ENCODE measurements at regions not wholly inside any gene's neighbourhood (a gene's known extent, or its start where the extent isn't known, plus 50 kb on each side); places are given as distances from the start of the nearest gene placed in this dataset.

DNA sequence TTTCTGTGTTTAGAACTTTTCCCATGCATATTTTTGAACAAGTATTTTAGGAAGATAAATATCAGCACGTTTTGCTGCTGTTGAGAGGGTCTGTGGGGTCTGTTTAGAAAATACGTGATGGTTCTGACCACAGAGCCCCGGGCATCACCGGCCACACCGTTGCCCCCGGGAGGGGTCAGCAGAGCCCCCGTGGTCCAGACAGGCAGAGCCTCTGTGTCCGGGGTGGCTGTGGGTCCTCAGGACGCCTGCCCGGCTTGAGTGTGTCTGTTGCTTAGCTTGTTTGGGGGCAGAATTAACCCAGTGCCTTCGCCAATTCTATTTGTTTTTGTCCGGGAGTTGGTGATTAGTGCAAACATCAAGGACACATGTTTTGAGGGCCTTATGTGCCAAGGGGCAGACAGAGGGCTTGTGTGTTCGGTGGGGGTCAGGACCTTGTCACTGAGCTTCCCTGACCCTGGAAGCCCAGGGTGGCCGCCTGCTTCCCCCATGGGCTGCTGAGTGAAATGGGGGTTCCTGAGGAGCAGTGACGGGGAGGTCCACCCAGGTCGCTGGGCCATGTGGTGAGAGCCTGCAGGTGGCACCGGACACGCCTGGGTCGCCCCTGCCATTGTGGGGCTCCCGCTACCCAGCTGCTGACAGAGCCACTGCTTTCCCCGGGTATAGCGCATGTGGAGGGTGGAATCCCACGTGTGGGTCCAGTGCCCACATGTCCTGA lies 122.2 kb downstream of the SIK1 start:
- H3K4me1 Mint-ChIP-seq (ENCODE audit: low read depth) = peaks cover 8% of the 10 kb centered on the region
- H3K27ac Mint-ChIP-seq = no peak overlapping the region
- no peaks in the 10 kb centered on the region for H3K36me3 Mint-ChIP-seq (ENCODE audit: insufficient read depth in 2 of 2)
- H3K9me3 Mint-ChIP-seq = no peaks in the 10 kb centered on the region
- H3K4me3 Mint-ChIP-seq = no peak overlapping the region
- no peak for DNase-seq
- H3K27me3 Mint-ChIP-seq (ENCODE audit: low read depth) = peaks cover 10% of the 10 kb centered on the region
- ATAC-seq (replicated peaks in 1 of 2) = no peak

GRCh38 chr21:43304206-43304605 lies 122.7 kb downstream of the SIK1 start:
- Mint-ChIP-seq H3K27me3 (ENCODE audit: low read depth) (peaks cover 10% of the 10 kb centered on the region), H3K9me3 (no peaks in the 10 kb centered on the region), H3K4me3 (no peak overlapping the region), H3K27ac (no peak overlapping the region), H3K4me1 (ENCODE audit: low read depth) (peaks cover 8% of the 10 kb centered on the region), H3K36me3 (ENCODE audit: insufficient read depth in 2 of 2) (no peaks in the 10 kb centered on the region)
- DNase-seq (no peak), ATAC-seq (replicated peaks in 1 of 2) (no peak)

GRCh38 chr21:43303275-43304178 lies 123.4 kb downstream of the SIK1 start:
- DNase-seq (no peak), ATAC-seq (replicated peaks in 1 of 2) (no peak)
- Mint-ChIP-seq H3K27me3 (ENCODE audit: low read depth) (peaks cover 10% of the 10 kb centered on the region), H3K36me3 (ENCODE audit: insufficient read depth in 2 of 2) (no peaks in the 10 kb centered on the region), H3K4me1 (ENCODE audit: low read depth) (peaks cover 8% of the 10 kb centered on the region), H3K9me3 (no peaks in the 10 kb centered on the region), H3K27ac (no peak overlapping the region), H3K4me3 (no peak overlapping the region)

GRCh38 chr21:43302769-43303168 lies 124.2 kb downstream of the SIK1 start:
- H3K4me3 Mint-ChIP-seq = no peak overlapping the region
- H3K9me3 Mint-ChIP-seq = no peaks in the 10 kb centered on the region
- peaks cover 10% of the 10 kb centered on the region for H3K27me3 Mint-ChIP-seq (ENCODE audit: low read depth)
- ATAC-seq (replicated peaks in 1 of 2) = no peak
- no peak overlapping the region for H3K27ac Mint-ChIP-seq
- H3K4me1 Mint-ChIP-seq (ENCODE audit: low read depth) = peaks cover 8% of the 10 kb centered on the region
- no peaks in the 10 kb centered on the region for H3K36me3 Mint-ChIP-seq (ENCODE audit: insufficient read depth in 2 of 2)
- no peak for DNase-seq

- peaks cover 5% of the 10 kb centered on the region for H3K4me1 Mint-ChIP-seq (ENCODE audit: low read depth)
- H3K27me3 Mint-ChIP-seq (ENCODE audit: low read depth) = peaks cover 10% of the 10 kb centered on the region
- H3K27ac Mint-ChIP-seq = no peak overlapping the region
- DNase-seq (no peak), ATAC-seq (replicated peaks in 1 of 2) (no peak)
- no peaks in the 10 kb centered on the region for H3K36me3 Mint-ChIP-seq (ENCODE audit: insufficient read depth in 2 of 2)
- no peaks in the 10 kb centered on the region for H3K9me3 Mint-ChIP-seq
- H3K4me3 Mint-ChIP-seq = no peak overlapping the region
These were observed 124.8 kb downstream of the SIK1 start for GRCh38 chr21:43302062-43302700.

- no peaks in the 10 kb centered on the region for H3K36me3 Mint-ChIP-seq (ENCODE audit: insufficient read depth in 2 of 2)
- no peaks in the 10 kb centered on the region for H3K9me3 Mint-ChIP-seq
- H3K27me3 Mint-ChIP-seq (ENCODE audit: low read depth) = peaks cover 10% of the 10 kb centered on the region
- no peaks in the 10 kb centered on the region for H3K4me1 Mint-ChIP-seq (ENCODE audit: low read depth)
- no peak for ATAC-seq (replicated peaks in 1 of 2)
- no peak overlapping the region for H3K27ac Mint-ChIP-seq
- DNase-seq = no peak
- H3K4me3 Mint-ChIP-seq = no peak overlapping the region
These were observed 125.4 kb downstream of the SIK1 start for GRCh38 chr21:43301409-43302061.

DNA sequence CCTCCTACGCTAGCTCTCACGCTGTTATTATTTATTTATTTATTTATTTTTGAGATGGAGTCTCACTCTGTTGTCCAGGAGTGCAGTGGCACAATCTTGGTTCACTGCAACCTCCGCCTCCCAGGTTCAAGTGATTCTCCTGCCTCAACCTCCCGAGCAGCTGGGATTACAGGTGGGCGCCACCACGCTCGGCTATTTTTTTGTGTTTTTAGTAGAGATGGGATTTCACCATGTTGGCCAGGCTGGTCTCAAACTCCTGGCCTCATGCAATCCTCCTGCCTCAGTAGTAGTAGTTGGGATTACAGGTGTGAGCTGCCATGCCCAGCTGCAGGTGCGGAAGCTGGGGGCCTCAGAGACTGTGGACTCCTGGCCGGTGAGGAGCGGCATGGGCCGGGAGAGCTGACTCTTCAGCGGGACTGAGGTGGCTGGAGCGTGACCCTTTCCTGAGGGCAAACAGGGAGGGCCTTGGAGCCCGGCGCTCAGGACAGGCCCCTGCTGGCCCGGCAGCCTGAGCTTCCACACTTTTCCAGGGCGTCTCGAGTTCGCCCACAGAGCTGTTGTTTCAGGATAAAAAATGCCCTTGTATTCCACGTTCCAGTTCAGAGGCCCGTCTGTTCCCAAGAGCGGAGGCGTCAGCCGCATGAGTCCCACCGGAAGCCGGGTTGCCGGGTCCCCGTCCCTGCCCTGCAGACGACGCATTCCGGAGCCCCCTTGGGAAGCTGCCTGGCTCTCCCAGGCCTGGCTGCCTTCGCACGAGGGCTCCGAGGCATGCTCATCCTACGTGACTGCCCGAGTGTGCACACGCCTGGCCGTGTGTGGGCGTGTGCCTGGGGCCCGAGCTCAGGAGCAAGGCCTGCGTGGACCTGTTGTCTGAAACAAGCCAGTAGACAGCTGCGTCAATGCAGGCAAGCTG lies 126.2 kb downstream of the SIK1 start:
- Mint-ChIP-seq H3K9me3 (no peaks in the 10 kb centered on the region), H3K4me1 (ENCODE audit: low read depth) (no peaks in the 10 kb centered on the region), H3K4me3 (no peak overlapping the region), H3K36me3 (ENCODE audit: insufficient read depth in 2 of 2) (no peaks in the 10 kb centered on the region), H3K27ac (no peak overlapping the region), H3K27me3 (ENCODE audit: low read depth) (peaks cover 10% of the 10 kb centered on the region)
- no peak for ATAC-seq (replicated peaks in 1 of 2)
- DNase-seq = no peak

DNA sequence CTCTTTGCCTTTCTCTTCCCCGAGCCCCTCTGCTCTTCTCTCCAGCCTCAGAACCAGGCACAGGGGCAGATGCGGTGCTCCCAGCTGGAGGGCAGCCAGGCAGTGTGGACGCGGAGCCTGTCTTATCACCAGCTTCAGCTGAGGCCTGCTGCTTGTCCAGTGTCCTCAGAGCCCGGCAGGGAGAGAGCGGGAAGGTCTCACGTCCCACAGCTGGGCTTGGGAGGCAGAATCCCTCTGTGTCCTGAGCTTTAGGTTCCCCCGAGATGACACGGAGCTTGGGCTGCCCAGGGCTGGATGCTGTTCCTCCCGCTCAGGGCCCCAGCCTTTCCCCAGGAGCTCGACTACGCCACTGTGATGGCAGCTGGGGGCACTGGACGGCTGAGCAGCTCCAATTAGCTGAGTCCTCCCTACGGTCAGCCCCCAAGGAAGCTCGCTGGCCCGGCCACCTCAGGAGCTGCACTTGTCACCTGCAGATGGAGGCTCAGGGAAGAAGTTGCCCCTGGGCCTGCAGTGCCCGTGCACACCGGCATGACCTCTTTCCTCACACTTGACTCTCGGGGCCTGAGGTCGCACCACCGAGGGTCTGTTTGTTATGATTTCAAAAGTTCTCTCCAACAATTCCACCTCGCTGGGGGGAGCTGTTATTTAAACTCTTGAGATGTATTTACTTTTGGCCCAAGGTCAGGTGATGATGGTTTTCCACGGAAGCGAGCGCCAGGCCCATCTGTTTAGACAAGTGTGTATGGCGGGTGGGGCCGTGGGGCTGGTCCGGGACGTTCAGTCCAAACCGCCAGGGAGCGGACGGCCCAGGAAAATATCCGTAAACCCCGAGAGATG lies 127.3 kb downstream of the SIK1 start:
- peaks cover 10% of the 10 kb centered on the region for H3K27me3 Mint-ChIP-seq (ENCODE audit: low read depth)
- H3K4me3 Mint-ChIP-seq = no peak overlapping the region
- no peaks in the 10 kb centered on the region for H3K9me3 Mint-ChIP-seq
- ATAC-seq (replicated peaks in 1 of 2) = no peak
- DNase-seq = no peak
- H3K36me3 Mint-ChIP-seq (ENCODE audit: insufficient read depth in 2 of 2) = no peaks in the 10 kb centered on the region
- H3K27ac Mint-ChIP-seq = no peak overlapping the region
- no peaks in the 10 kb centered on the region for H3K4me1 Mint-ChIP-seq (ENCODE audit: low read depth)

DNA sequence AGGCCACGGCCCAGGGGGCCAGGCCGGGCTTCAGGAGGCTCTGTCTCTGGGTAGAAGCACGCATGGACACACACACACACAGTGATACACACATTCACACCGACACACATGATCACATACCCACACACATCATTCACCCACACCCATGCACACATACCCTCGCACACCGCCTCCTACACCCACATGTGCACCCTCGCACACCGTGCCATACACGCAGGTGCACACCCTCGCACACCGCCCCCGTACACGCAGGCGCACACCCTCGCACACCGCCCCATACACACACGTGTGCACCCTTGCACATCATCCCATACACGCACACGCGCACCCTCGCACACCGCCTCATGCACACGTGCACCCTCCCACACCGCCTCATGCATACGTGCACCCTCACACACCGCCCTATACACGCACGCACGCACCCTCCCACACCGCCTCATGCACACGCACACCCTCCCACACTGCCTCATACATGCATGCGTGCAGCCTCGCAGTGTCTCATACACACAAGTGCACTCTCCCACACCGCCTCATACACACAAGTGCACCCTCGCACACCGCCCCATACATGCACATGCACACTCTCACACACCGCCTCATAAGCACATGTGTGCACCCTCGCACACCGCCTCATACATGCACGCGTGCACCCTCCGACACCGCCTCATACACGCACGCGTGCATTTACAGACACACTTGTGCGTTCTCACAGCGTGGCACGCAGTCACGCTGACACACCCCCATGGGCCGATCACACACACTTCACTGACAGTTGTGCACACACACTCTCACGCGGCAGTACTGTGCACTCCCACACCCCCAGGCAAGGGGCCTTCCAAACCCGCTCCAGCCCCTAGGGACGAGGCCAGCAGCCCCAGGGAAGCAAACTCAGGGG lies 128.1 kb downstream of the SIK1 start:
- peaks cover 3% of the 10 kb centered on the region for H3K27me3 Mint-ChIP-seq (ENCODE audit: low read depth)
- ATAC-seq (replicated peaks in 1 of 2) (no peak), DNase-seq (no peak)
- H3K27ac Mint-ChIP-seq = no peak overlapping the region
- H3K36me3 Mint-ChIP-seq (ENCODE audit: insufficient read depth in 2 of 2) = no peaks in the 10 kb centered on the region
- H3K4me3 Mint-ChIP-seq = no peak overlapping the region
- H3K4me1 Mint-ChIP-seq (ENCODE audit: low read depth) = no peaks in the 10 kb centered on the region
- H3K9me3 Mint-ChIP-seq = no peaks in the 10 kb centered on the region

DNA sequence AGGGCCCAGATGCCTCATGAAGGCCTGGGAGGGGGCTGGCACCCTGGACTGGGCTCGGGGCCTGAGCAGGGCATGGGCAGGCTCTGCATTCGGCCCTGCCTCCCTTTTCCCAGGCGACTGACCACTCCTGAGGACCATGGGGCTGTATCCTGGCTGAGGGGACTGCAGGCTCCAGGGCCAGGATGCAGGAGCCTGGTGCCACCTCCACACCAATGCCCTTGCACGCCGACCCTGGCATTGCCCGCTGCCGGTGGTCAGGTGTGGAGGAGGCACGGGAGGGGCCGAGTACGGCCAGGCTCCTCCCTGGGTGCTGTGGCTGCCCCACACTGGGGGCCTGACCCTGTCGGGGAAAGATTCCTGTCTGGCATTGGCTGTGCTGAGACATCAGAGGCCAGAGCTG lies 128.9 kb downstream of the SIK1 start:
- no peak for ATAC-seq (replicated peaks in 1 of 2)
- DNase-seq = no peak
- H3K4me3 Mint-ChIP-seq = no peak overlapping the region
- no peak overlapping the region for H3K27ac Mint-ChIP-seq
- H3K27me3 Mint-ChIP-seq (ENCODE audit: low read depth) = no peaks in the 10 kb centered on the region
- H3K4me1 Mint-ChIP-seq (ENCODE audit: low read depth) = no peaks in the 10 kb centered on the region
- no peaks in the 10 kb centered on the region for H3K9me3 Mint-ChIP-seq
- H3K36me3 Mint-ChIP-seq (ENCODE audit: insufficient read depth in 2 of 2) = no peaks in the 10 kb centered on the region

DNA sequence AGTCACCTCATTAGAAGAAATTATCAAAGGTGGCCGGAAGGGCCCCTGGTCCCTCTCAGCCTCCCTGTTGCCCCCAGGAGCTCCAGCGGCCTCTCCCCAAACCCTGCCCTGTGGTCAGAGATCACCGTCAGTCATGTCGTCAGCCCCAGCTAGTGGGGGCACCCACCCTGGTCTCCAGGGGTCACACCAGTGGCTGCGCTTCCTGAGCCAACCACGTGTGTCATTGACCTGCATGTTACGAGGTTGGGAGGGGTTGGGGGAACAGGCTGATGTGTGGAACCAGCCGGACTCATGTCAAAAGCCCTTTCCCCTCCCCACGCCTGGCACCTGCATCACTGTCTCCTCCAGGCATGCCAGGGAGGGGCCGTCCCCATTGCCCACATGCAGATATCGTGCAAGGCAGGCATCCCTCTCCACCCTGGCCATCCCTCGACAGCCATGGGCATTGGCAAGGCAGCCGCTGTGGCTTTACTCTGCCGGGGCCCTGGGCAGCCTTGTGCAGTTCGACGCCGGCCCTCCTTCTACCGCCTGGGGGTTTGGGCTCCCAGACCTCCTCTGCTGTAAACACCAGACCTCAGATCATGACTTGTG lies 128.7 kb downstream of the CRYAA start:
- DNase-seq (no peak), ATAC-seq (replicated peaks in 1 of 2) (no peak)
- Mint-ChIP-seq H3K9me3 (no peaks in the 10 kb centered on the region), H3K36me3 (ENCODE audit: insufficient read depth in 2 of 2) (no peaks in the 10 kb centered on the region), H3K4me1 (ENCODE audit: low read depth) (no peaks in the 10 kb centered on the region), H3K4me3 (no peak overlapping the region), H3K27ac (no peak overlapping the region), H3K27me3 (ENCODE audit: low read depth) (no peaks in the 10 kb centered on the region)
